ENCODE measurements at regions not wholly inside any gene's neighbourhood (a gene's known extent, or its start where the extent isn't known, plus 50 kb on each side); places are given as distances from the start of the nearest gene placed in this dataset.

GRCh38 chr12:124380796-124381455 lies 86.0 kb downstream of the RFLNA start:
- ChIA-PET RAD21 (ENCODE audit: low non-redundant PET in 1 of 2, low total read pairs in 2 of 2, uncharacterized antibody in 2 of 2, unreplicated experiment in 2 of 2) (no interaction called here), POLR2A (no interaction called here), CTCF (no interaction called here)
- H3K4me3 ChIP-seq (replicated peaks in 1 of 2; ENCODE audit: low read depth in 1 of 2, low read length in 2 of 2) = no peak overlapping the region
- no peak overlapping the region for H3K27ac ChIP-seq (ENCODE audit: low read depth, low read length)
- H3K9me2 ChIP-seq (ENCODE audit: insufficient read depth) = no peaks in the 10 kb centered on the region
- H3K36me3 ChIP-seq (ENCODE audit: control insufficient read depth in 1 of 2, insufficient read depth in 2 of 2, low read length in 2 of 2) = peaks cover 2 to 12% of the 10 kb centered on the region in 2 experiments; a peak in 3 of 4 replicates
- no TSS peak for BruUV-seq (replicated peaks)
- no peak overlapping the region for H2AFZ ChIP-seq (ENCODE audit: low read depth, low read length, poor library complexity, severe bottlenecking)
- intact Hi-C loops (cut with micrococcal nuclease) = no loop called here
- H3K9me3 ChIP-seq (ENCODE audit: control insufficient read depth in 1 of 2, insufficient read depth in 1 of 2, low read depth in 1 of 2, low read length in 2 of 2) = no peaks in the 10 kb centered on the region
- no peaks in the 10 kb centered on the region for H3K79me2 ChIP-seq (ENCODE audit: insufficient read depth, low read length)
- H3K27me3 ChIP-seq (ENCODE audit: insufficient read depth, low read length) = no peaks in the 10 kb centered on the region
- no peak for ATAC-seq
- TF ChIP-seq EZH2 (IDR thresholded peaks at IDR 0.05) (no peak), CTCF (IDR thresholded peaks at IDR 0.05 in 2 of 3, conservative IDR thresholded peaks at IDR 0.05 in 1 of 3; ENCODE audit: borderline replicate concordance in 1 of 3, insufficient read depth in 1 of 3, low read depth in 2 of 3, low read length in 2 of 3) (no peak), EZH2phosphoT487 (IDR thresholded peaks at IDR 0.05; ENCODE audit: borderline replicate concordance) (no peak), SRF (IDR thresholded peaks at IDR 0.05; ENCODE audit: low read depth) (no peak), POLR2AphosphoS5 (IDR thresholded peaks at IDR 0.05; ENCODE audit: low read depth, low read length) (no peak)
- H3K9ac ChIP-seq (ENCODE audit: low read length) = no peak overlapping the region
- no peaks in the 10 kb centered on the region for H4K20me1 ChIP-seq (ENCODE audit: insufficient read depth)
- DNase-seq (ENCODE audit: low read depth, low spot score) = no peak
- no peak overlapping the region for H3K4me2 ChIP-seq (ENCODE audit: low read length)
- peaks cover 13 to 25% of the 10 kb centered on the region in 2 experiments for H3K4me1 ChIP-seq (ENCODE audit: control insufficient read depth in 1 of 2, insufficient read depth in 2 of 2, low read length in 2 of 2)
